GM12878 (cell line): ENCODE measurements at regions not wholly inside any gene's neighbourhood (a gene's known extent, or its start where the extent isn't known, plus 50 kb on each side); places are given as distances from the start of the nearest gene placed in this dataset.

Source experiments
- ATAC-seq: fragments of 200-7000 bp; cut with Tn5 transposase; 3 replicates; pipeline ENCODE4 v1.9.1; 2020; ENCODE audit warnings: mild to moderate bottlenecking, moderate library complexity
- BruUV-seq: library from RNA; stranded (reverse); fragments of 400-500 nt; replicated peaks from 2 replicates; lab custom pipeline; 2021; lab: Mats Ljungman, UMichigan
- CTCF ChIA-PET: fragments of 300-600 bp; sonication (Branson Sonifier 250); formaldehyde crosslinking; extraction: SDS; loops from one replicate; lab custom pipeline; 2021; ENCODE audit warnings: inconsistent platforms; lab: Yijun Ruan, JAX
- POLR2A ChIA-PET: fragments of 350-600 bp; formaldehyde crosslinking; extraction: SDS; loops from one replicate; lab custom pipeline; 2021; ENCODE audit warnings: inconsistent platforms; lab: Charles Lee
- RAD21 ChIA-PET: fragments of 300-600 bp; sonication (Branson Sonifier 250); formaldehyde crosslinking; loops from one replicate; lab custom pipeline; 2023; ENCODE audit warnings: antibody characterized with exemption; ENCODE audit not compliant: unreplicated experiment; lab: Charles Lee
- SMC1A ChIA-PET: fragments of 300-600 bp; sonication (Branson Sonifier 250); formaldehyde crosslinking; loops from one replicate; lab custom pipeline; 2023; ENCODE audit not compliant: unreplicated experiment, uncharacterized antibody; lab: Charles Lee
- DNase-seq: peaks from one replicate; pipeline ENCODE4 v3.0.0-alpha.2; 2011; ENCODE audit warnings: low read depth, low spot score
- FAIRE-seq: peaks from 3 replicates; lab custom pipeline; 2011; peaks lifted over from hg19 to GRCh38; lab: Jason Lieb, UNC
- H2AFZ ChIP-seq: 2 replicates; pipeline ENCODE4 v1.6.0; 2011; ENCODE audit warnings: low read depth, low read length, control low read depth; ENCODE audit not compliant: control insufficient read depth
- H3K27ac ChIP-seq: 2 replicates; pipeline ENCODE4 v1.5.1; 2011; ENCODE audit warnings: control low read depth; ENCODE audit not compliant: control insufficient read depth, insufficient read depth
- H3K27me3 ChIP-seq, 2 experiments: replicated peaks in 1 of 2; 2 replicates each; pipeline versions ENCODE4 v1.6.0 to v1.6.1; 2011; ENCODE audit warnings: low read length in 1 of 2; ENCODE audit not compliant: control insufficient read depth in 2 of 2, insufficient read depth in 2 of 2
- H3K36me3 ChIP-seq, 2 experiments: 2 replicates each; pipeline ENCODE4 v1.5.1; 2011; ENCODE audit warnings: low read length in 1 of 2; ENCODE audit not compliant: control insufficient read depth in 2 of 2, insufficient read depth in 2 of 2
- H3K4me1 ChIP-seq: 2 replicates; pipeline ENCODE4 v1.6.1; 2011; ENCODE audit warnings: mild to moderate bottlenecking, low read length, moderate library complexity, mixed read lengths; ENCODE audit not compliant: control insufficient read depth, insufficient read depth
- H3K4me2 ChIP-seq: 2 replicates; pipeline ENCODE4 v1.6.0; 2011; ENCODE audit warnings: control low read depth; ENCODE audit not compliant: control insufficient read depth, insufficient read depth
- H3K4me3 ChIP-seq: fragments of 200-600 bp; sonication (generic); 2 replicates; pipeline ENCODE4 v1.5.1; 2016
- H3K79me2 ChIP-seq: 2 replicates; pipeline ENCODE4 v1.6.0; 2011; ENCODE audit warnings: low read length; ENCODE audit not compliant: control insufficient read depth, insufficient read depth
- H3K9ac ChIP-seq: 2 replicates; pipeline ENCODE4 v1.8.0; 2011; ENCODE audit warnings: low read length, control low read depth, mixed read lengths; ENCODE audit not compliant: control insufficient read depth, insufficient read depth
- H3K9me3 ChIP-seq: replicated peaks from 3 replicates; pipeline ENCODE4 v1.5.1; 2011; ENCODE audit warnings: mild to moderate bottlenecking, low read length; ENCODE audit not compliant: control insufficient read depth, insufficient read depth
- H4K20me1 ChIP-seq: 2 replicates; pipeline ENCODE4 v1.6.0; 2011; ENCODE audit not compliant: control insufficient read depth, insufficient read depth
- BMI1 ChIP-seq: fragments of 450-650 bp; IDR thresholded peaks from 2 replicates; pipeline ENCODE4 v1.6.1; 2016; ENCODE audit warnings: mild to moderate bottlenecking, moderate library complexity, borderline replicate concordance
- CHD4 ChIP-seq: fragments of 200-600 bp; sonication (generic); IDR thresholded peaks from 2 replicates; pipeline ENCODE4 v1.6.1; 2016; ENCODE audit warnings: mild to moderate bottlenecking
- DPF2 ChIP-seq: fragments of 450-650 bp; IDR thresholded peaks from 2 replicates; pipeline ENCODE4 v1.6.1; 2017; ENCODE audit warnings: mild to moderate bottlenecking
- EP300 ChIP-seq, 2 experiments: fragments of 150-350 bp in 1 of 2; IDR thresholded peaks; 2 replicates each; pipeline ENCODE4 v1.6.1; 2011 to 2012; ENCODE audit warnings: low read depth in 2 of 2, low read length in 2 of 2, borderline replicate concordance in 1 of 2, improper control_type of control experiment in 1 of 2, inconsistent platforms in 1 of 2; ENCODE audit not compliant: control insufficient read depth in 1 of 2
- IKZF1 ChIP-seq: fragments of 450-650 bp; conservative IDR thresholded peaks from 2 replicates; pipeline ENCODE4 v1.6.1; 2017; ENCODE audit warnings: antibody characterized with exemption, mild to moderate bottlenecking
- IKZF2 ChIP-seq, 2 experiments: fragments of 450-650 bp; IDR thresholded peaks; 2 replicates each; pipeline ENCODE4 v1.6.1; 2017; ENCODE audit warnings: mild to moderate bottlenecking in 2 of 2, moderate library complexity in 2 of 2
- IRF3 ChIP-seq: fragments of 450-650 bp; IDR thresholded peaks from 2 replicates; pipeline ENCODE4 v1.6.1; 2014; ENCODE audit warnings: mild to moderate bottlenecking
- KDM1A ChIP-seq: fragments of 200-600 bp; sonication (generic); IDR thresholded peaks from 2 replicates; pipeline ENCODE4 v1.6.1; 2016; ENCODE audit warnings: borderline replicate concordance
- MTA2 ChIP-seq: fragments of 450-650 bp; IDR thresholded peaks from 2 replicates; pipeline ENCODE4 v1.6.1; 2016; ENCODE audit warnings: low read depth, mild to moderate bottlenecking, moderate library complexity
- NR2C1 ChIP-seq: fragments of 450-650 bp; IDR thresholded peaks from 2 replicates; pipeline ENCODE4 v1.6.1; 2017; ENCODE audit warnings: antibody characterized with exemption, mild to moderate bottlenecking, moderate library complexity
- NR2F1 ChIP-seq: fragments of 450-650 bp; conservative IDR thresholded peaks from 2 replicates; pipeline ENCODE4 v1.6.1; 2017; ENCODE audit warnings: mild to moderate bottlenecking
- SPI1 ChIP-seq: IDR thresholded peaks from 2 replicates; pipeline ENCODE4 v1.6.1; 2011; ENCODE audit warnings: low read depth, mild to moderate bottlenecking, low read length, moderate library complexity, borderline replicate concordance; ENCODE audit not compliant: insufficient read depth
- WGBS: methylation state at CpG from one replicate; pipeline ENCODE4 v1.1.6; 2016; ENCODE audit warnings: low lambda C conversion rate; ENCODE audit not compliant: insufficient replicate concordance, insufficient coverage; ENCODE audit errors: missing lambda C conversion rate; 5-methylcytosine and 5-hydroxymethylcytosine counted together
- in situ Hi-C: fragments of 300-500 bp; cut with MboI; formaldehyde crosslinking; loops from 9 replicates; pipeline ENCODE4 v1.14.3; 2018; ENCODE audit warnings: mixed read lengths
- intact Hi-C: fragments of 100-400 bp; cut with micrococcal nuclease; formaldehyde crosslinking; loops from one replicate; pipeline ENCODE4 v1.14.2; 2022; ENCODE audit not compliant: unreplicated experiment

DNA sequence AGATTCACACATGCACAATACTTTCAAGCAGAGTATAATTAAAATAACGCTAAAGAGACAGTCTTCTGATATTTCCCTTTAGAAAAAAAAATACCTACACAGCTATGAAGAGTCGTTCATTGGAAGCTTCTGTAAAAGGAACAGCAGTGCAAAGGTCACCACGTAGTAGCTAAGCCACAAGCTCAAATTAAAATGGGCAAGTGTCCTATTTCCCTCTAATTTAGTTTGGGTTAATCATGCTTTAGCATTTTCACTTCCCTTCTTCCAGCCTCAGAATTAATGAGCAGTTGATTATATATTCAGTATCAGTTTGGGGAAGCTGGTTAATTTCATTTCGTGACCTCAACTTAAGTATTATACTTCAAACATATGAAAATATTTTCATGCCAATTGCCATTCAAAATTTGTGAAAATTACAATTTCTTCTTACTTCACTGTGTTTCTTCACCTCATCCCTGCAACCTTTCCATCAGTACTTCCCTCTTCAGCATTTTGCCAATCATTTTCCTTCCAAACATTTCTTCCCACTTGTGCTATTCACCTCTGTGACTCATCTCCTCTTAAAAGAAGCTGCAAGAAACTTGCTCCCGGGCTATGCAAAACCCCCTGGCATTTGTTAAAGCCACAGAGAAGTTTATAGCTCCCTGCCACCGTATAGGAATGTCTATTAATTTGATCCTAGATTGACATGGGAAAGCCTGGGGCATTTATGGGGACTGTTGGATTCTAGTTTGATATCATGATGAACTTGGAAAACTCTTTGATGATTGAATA, 83.0 kb downstream of the DMRTA1 start:
- BruUV-seq: no TSS peak
- Histone ChIP-seq H2AFZ (no peak overlapping the region), H3K4me2 (no peak overlapping the region), H3K4me3 (no peak overlapping the region), H3K27ac (no peak overlapping the region), H3K36me3 (no peaks in the 10 kb centered on the region), H3K27me3 (no peaks in the 10 kb centered on the region), H3K79me2 (no peaks in the 10 kb centered on the region), H3K9ac (no peak overlapping the region), H3K9me3 (no peaks in the 10 kb centered on the region), H3K4me1 (no peaks in the 10 kb centered on the region), H4K20me1 (no peaks in the 10 kb centered on the region)
- no peak for FAIRE-seq
- WGBS: 2% methylated on average over 6 of the region's 6 CpGs
- ChIA-PET CTCF (interaction anchor here (0.8 to 2.9 kb wide), 10 partner anchors 10 to 1726 kb away, joined by 3 to 10 read pairs (median 6); no protein-coding TSS in a partner anchor), RAD21 (interaction anchor here (0.8 to 4.0 kb wide), 10 partner anchors 10 to 963 kb away, joined by 3 to 21 read pairs (median 4); no protein-coding TSS in a partner anchor), SMC1A (interaction anchor here (0.6 to 4.0 kb wide), 14 partner anchors 10 to 968 kb away, joined by 3 to 22 read pairs (median 4); no protein-coding TSS in a partner anchor), POLR2A (interaction anchor here (0.5 kb wide), 1 partner anchor 1203 kb away, joined by 4 read pairs; no protein-coding TSS in a partner anchor)
- in situ Hi-C loops: no loop called here
- TF ChIP-seq CHD4 (no peak), IRF3 (no peak), MTA2 (peak; percentile 97), IKZF1 (peak; percentile 50), SPI1 (peak; percentile 33; the same call in 1 of the 2 replicates), IKZF2 (IDR thresholded peaks at IDR 0.05) (peak in 1 of 2 experiments; percentile 23; a peak in 2 of 4 replicates), KDM1A (no peak), EP300 (IDR thresholded peaks at IDR 0.05; ENCODE audit: borderline replicate concordance in 1 of 2, control insufficient read depth in 1 of 2, low read depth in 2 of 2, low read length in 2 of 2) (no peak), BMI1 (0 out of 2 replicates have a peak, but pooled peaks have one; percentile 15), DPF2 (peak; percentile 62), NR2F1 (peak; percentile 86), NR2C1 (peak; percentile 77)
- ATAC-seq: peak; percentile 57
- no peak for DNase-seq
- intact Hi-C loops: no loop called here
